Smooth muscle cell (in vitro differentiated cells): ENCODE measurements at regions not wholly inside any gene's neighbourhood (a gene's known extent, or its start where the extent isn't known, plus 50 kb on each side); places are given as distances from the start of the nearest gene placed in this dataset. TPM values are rescaled to one million over a fixed set of nuclear protein-coding genes. Genes with fewer than 3 reads are reported as not detected.

Experiments used
- DNase-seq: peaks from one replicate; lab custom pipeline; 2025; ENCODE audit not compliant: unreplicated experiment; lab: John Stamatoyannopoulos, UW
- H2AFZ ChIP-seq: fragments of 200-600 bp; sonication (generic); 2 replicates; pipeline ENCODE4 v1.6.0; 2016; ENCODE audit warnings: antibody characterized with exemption, low read depth, mild to moderate bottlenecking
- H3F3A ChIP-seq: fragments of 200-600 bp; sonication (generic); 2 replicates; pipeline ENCODE4 v1.6.0; 2017; ENCODE audit warnings: antibody characterized with exemption, low read depth
- H3K27ac ChIP-seq: fragments of 200-600 bp; sonication (generic); 2 replicates; pipeline ENCODE4 v1.5.1; 2016; ENCODE audit warnings: low read depth, mild to moderate bottlenecking
- H3K27me3 ChIP-seq: fragments of 200-600 bp; sonication (generic); 2 replicates; pipeline ENCODE4 v1.6.1; 2016; ENCODE audit warnings: low read depth, mild to moderate bottlenecking
- H3K36me3 ChIP-seq: fragments of 200-600 bp; sonication (generic); 2 replicates; pipeline ENCODE4 v1.5.1; 2016; ENCODE audit warnings: low read depth
- H3K4me1 ChIP-seq: fragments of 200-600 bp; sonication (generic); 2 replicates; pipeline ENCODE4 v1.5.1; 2016; ENCODE audit warnings: low read depth
- H3K4me2 ChIP-seq: fragments of 200-600 bp; sonication (generic); 2 replicates; pipeline ENCODE4 v1.6.0; 2016; ENCODE audit warnings: mild to moderate bottlenecking
- H3K4me3 ChIP-seq: fragments of 200-600 bp; sonication (generic); 2 replicates; pipeline ENCODE4 v1.5.1; 2016; ENCODE audit warnings: mild to moderate bottlenecking
- H3K79me2 ChIP-seq: fragments of 200-600 bp; sonication (generic); 2 replicates; pipeline ENCODE4 v1.6.0; 2016; ENCODE audit warnings: low read depth, mild to moderate bottlenecking
- H3K9ac ChIP-seq: fragments of 200-600 bp; sonication (generic); 2 replicates; pipeline ENCODE4 v1.6.0; 2016; ENCODE audit warnings: low read depth
- H3K9me3 ChIP-seq: fragments of 200-600 bp; sonication (generic); replicated peaks from 2 replicates; pipeline ENCODE4 v1.5.1; 2016; ENCODE audit warnings: low read depth
- H4K20me1 ChIP-seq: fragments of 200-600 bp; sonication (generic); 2 replicates; pipeline ENCODE4 v1.6.0; 2016; ENCODE audit warnings: low read depth
- WGBS: methylation state at CpG from one replicate; pipeline ENCODE4 v1.1.7; 2016; ENCODE audit warnings: low lambda C conversion rate; 5-methylcytosine and 5-hydroxymethylcytosine counted together
- small RNA-seq: library from RNA; depleted of rRNA; stranded (forward); fragments of <200 nt; gene quantifications from one replicate; pipeline ENCODE3, GENCODE V24; 2014
- TF ChIP-seq, protein P1 (sequence below): fragments of 200-600 bp; sonication (generic); IDR thresholded peaks from 2 replicates; pipeline ENCODE4 v1.5.1; 2017; ENCODE audit warnings: borderline replicate concordance, mild to moderate bottlenecking, antibody characterized with exemption; ENCODE audit not compliant: insufficient read depth, poor library complexity, severe bottlenecking

DNA sequence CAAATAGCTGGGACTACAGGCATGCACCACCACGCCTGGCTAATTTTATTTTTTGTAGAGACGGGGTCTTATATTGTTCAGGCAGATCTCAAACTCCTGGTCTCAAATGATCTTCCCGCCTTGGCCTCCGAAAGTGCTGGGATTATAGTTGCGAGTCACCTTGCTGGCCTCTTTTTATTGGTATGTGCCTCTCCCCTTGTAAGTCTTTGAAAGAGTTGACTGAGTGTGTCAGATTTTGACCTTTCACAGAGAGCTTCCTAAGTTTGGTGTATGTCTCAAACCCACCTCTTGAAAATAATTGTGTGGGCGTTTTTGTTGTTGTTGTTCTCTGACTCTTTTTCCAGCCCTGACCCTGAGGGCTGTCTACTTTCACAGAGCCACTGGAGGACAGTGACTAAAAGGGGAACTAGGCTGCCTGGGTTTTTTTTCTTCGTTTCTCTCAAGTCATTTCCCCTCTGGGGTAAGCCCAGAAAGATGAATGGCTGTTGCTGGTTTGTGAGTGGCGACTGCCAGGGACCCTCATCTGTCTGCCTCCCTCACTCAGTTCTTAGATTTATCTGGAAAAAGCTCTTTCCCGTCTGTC, 262.8 kb downstream of the ZEB1 start:
- Histone ChIP-seq H3F3A (no peaks in the 10 kb centered on the region), H3K9me3 (no peaks in the 10 kb centered on the region), H3K4me2 (peak overlapping the region; percentile 31), H3K9ac (peak overlapping the region; percentile 43), H2AFZ (no peak overlapping the region), H3K4me1 (no peaks in the 10 kb centered on the region), H3K27ac (peak overlapping the region; percentile 28), H3K36me3 (no peaks in the 10 kb centered on the region), H3K27me3 (no peaks in the 10 kb centered on the region), H4K20me1 (no peaks in the 10 kb centered on the region), H3K4me3 (no peak overlapping the region), H3K79me2 (no peaks in the 10 kb centered on the region)
- 60% methylated on average over 9 of the region's 9 CpGs for WGBS
- TF ChIP-seq, protein P1, sequence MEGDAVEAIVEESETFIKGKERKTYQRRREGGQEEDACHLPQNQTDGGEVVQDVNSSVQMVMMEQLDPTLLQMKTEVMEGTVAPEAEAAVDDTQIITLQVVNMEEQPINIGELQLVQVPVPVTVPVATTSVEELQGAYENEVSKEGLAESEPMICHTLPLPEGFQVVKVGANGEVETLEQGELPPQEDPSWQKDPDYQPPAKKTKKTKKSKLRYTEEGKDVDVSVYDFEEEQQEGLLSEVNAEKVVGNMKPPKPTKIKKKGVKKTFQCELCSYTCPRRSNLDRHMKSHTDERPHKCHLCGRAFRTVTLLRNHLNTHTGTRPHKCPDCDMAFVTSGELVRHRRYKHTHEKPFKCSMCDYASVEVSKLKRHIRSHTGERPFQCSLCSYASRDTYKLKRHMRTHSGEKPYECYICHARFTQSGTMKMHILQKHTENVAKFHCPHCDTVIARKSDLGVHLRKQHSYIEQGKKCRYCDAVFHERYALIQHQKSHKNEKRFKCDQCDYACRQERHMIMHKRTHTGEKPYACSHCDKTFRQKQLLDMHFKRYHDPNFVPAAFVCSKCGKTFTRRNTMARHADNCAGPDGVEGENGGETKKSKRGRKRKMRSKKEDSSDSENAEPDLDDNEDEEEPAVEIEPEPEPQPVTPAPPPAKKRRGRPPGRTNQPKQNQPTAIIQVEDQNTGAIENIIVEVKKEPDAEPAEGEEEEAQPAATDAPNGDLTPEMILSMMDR: no peak
- no peak for DNase-seq

DNA sequence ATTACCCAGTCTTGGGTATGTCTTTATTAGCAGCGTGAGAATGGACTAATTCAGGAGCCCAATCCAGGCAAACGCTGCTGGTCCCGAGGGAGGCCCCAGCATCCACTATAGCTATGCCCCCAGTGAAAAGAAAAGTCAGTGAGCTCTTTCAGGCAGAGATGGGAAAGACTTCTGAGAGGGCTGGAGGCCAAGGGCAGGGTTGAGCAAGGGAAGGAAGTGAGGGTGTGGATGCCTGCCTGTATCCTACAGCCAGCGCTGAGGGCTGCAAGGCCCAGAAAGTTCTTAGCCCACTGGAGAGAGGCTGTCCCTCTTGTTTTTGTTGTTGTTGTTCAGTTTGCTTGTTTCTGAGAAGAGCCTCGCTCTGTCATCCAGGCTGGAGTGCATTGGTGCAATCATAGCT, 261.6 kb downstream of the ZEB1 start:
- 99% methylated on average over 5 of the region's 5 CpGs for WGBS
- H2AFZ ChIP-seq: no peak overlapping the region

More for the DNA sequence above, 261.6 kb downstream of the ZEB1 start:
- Histone ChIP-seq H3K36me3 (no peaks in the 10 kb centered on the region), H3F3A (no peaks in the 10 kb centered on the region), H3K27ac (no peak overlapping the region), H3K9ac (no peak overlapping the region), H3K4me1 (no peaks in the 10 kb centered on the region), H3K27me3 (no peaks in the 10 kb centered on the region), H3K4me2 (no peak overlapping the region), H3K9me3 (no peaks in the 10 kb centered on the region), H3K4me3 (no peak overlapping the region), H3K79me2 (no peaks in the 10 kb centered on the region), H4K20me1 (no peaks in the 10 kb centered on the region)
- DNase-seq: no peak
- TF ChIP-seq, protein P1: no peak

Small RNA genes in the stretch of these regions (small RNA-seq; reads per million reads assigned to genes)
- not detected for gene AL161935.2
